ENCODE measurements at regions not wholly inside any gene's neighbourhood (a gene's known extent, or its start where the extent isn't known, plus 50 kb on each side); places are given as distances from the start of the nearest gene placed in this dataset.

- no peak for TF ChIP-seq CTCF (IDR thresholded peaks at IDR 0.05)
- TF ChIP-seq POLR2AphosphoS5 (IDR thresholded peaks at IDR 0.05) = no peak
- no peak for TF ChIP-seq POLR2A (IDR thresholded peaks at IDR 0.05; ENCODE audit: low read depth)
Observed at GRCh38 chr4:107348188-107349050, 312.3 kb upstream of the DKK2 start.
